HUES48 (cell line): ENCODE measurements at regions not wholly inside any gene's neighbourhood (a gene's known extent, or its start where the extent isn't known, plus 50 kb on each side); places are given as distances from the start of the nearest gene placed in this dataset.
"Not testable (repeated sequence)": the region's sequence is repeated elsewhere in the genome, so short reads cannot be mapped to it uniquely, and the experiment has no call there.

Source experiments
- H3K27ac ChIP-seq: one replicate; pipeline ENCODE4 v1.7.0; 2013; ENCODE audit warnings: low read depth, low read length, inconsistent platforms
- H3K27me3 ChIP-seq: 2 replicates; pipeline ENCODE4 v1.6.1; 2013; ENCODE audit warnings: mild to moderate bottlenecking, low read length; ENCODE audit not compliant: control insufficient read depth, insufficient read depth
- H3K36me3 ChIP-seq: 2 replicates; pipeline ENCODE4 v1.6.1; 2013; ENCODE audit warnings: low read length; ENCODE audit not compliant: control insufficient read depth, insufficient read depth
- H3K4me1 ChIP-seq: 2 replicates; pipeline ENCODE4 v1.6.1; 2013; ENCODE audit warnings: mild to moderate bottlenecking, low read length; ENCODE audit not compliant: control insufficient read depth, insufficient read depth
- H3K4me3 ChIP-seq: 2 replicates; pipeline ENCODE4 v1.5.1; 2013; ENCODE audit warnings: mild to moderate bottlenecking, low read depth, low read length
- H3K9ac ChIP-seq: 2 replicates; pipeline ENCODE4 v1.6.1; 2013; ENCODE audit warnings: mild to moderate bottlenecking, low read depth, low read length, moderate library complexity
- H3K9me3 ChIP-seq: 2 replicates; pipeline ENCODE4 v1.6.1; 2013; ENCODE audit warnings: low read length; ENCODE audit not compliant: control insufficient read depth, insufficient read depth

- H3K4me3 ChIP-seq: no peak overlapping the region
- H3K9ac ChIP-seq: no peak overlapping the region
- H3K27ac ChIP-seq: no peak overlapping the region
- no peaks in the 10 kb centered on the region for H3K27me3 ChIP-seq
- no peaks in the 10 kb centered on the region for H3K4me1 ChIP-seq
- peaks cover 46% of the 10 kb centered on the region for H3K9me3 ChIP-seq
- H3K36me3 ChIP-seq: no peaks in the 10 kb centered on the region
Measured at GRCh38 chr10:36789974-36790373, 335.4 kb upstream of the ANKRD30A start.

- peaks cover 34% of the 10 kb centered on the region for H3K9me3 ChIP-seq
- H3K4me3 ChIP-seq: no peak overlapping the region
- no peak overlapping the region for H3K9ac ChIP-seq
- H3K27ac ChIP-seq: no peak overlapping the region
- no peaks in the 10 kb centered on the region for H3K36me3 ChIP-seq
- no peaks in the 10 kb centered on the region for H3K4me1 ChIP-seq
- H3K27me3 ChIP-seq: no peaks in the 10 kb centered on the region
Measured at GRCh38 chr10:36788152-36788551, 337.2 kb upstream of the ANKRD30A start.

- Histone ChIP-seq H3K4me3 (no peak overlapping the region), H3K27me3 (no peaks in the 10 kb centered on the region), H3K27ac (no peak overlapping the region), H3K9me3 (peaks cover 20% of the 10 kb centered on the region; the same call in 1 of the 2 replicates), H3K4me1 (no peaks in the 10 kb centered on the region), H3K9ac (no peak overlapping the region), H3K36me3 (no peaks in the 10 kb centered on the region)
Measured at GRCh38 chr10:36783400-36783799, 342.0 kb upstream of the ANKRD30A start.

DNA sequence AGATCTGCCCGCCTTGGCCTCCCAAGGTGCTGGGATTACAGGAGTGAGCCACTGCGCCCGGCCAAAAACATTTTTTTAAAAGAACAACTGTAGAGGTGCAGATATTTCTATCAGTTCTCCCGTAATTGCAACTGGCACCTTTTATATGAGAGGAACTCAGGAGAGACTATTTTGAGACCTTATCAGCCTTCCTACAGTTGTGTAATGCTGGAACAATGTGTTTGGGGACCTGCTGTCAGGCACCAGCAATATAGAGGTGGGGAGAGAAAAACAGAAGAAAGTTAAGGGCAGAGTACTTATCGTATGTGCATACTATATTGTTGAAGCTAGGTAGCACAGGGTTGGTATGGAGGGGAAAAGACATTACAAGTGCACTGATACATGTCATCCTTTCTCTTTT is 343.8 kb upstream of the ANKRD30A start:
- no peak overlapping the region for H3K27ac ChIP-seq
- H3K4me1 ChIP-seq: no peaks in the 10 kb centered on the region
- H3K9ac ChIP-seq: no peak overlapping the region
- H3K4me3 ChIP-seq: no peak overlapping the region
- peaks cover 13% of the 10 kb centered on the region; the same call in 1 of the 2 replicates for H3K9me3 ChIP-seq
- H3K27me3 ChIP-seq: no peaks in the 10 kb centered on the region
- no peaks in the 10 kb centered on the region for H3K36me3 ChIP-seq

DNA sequence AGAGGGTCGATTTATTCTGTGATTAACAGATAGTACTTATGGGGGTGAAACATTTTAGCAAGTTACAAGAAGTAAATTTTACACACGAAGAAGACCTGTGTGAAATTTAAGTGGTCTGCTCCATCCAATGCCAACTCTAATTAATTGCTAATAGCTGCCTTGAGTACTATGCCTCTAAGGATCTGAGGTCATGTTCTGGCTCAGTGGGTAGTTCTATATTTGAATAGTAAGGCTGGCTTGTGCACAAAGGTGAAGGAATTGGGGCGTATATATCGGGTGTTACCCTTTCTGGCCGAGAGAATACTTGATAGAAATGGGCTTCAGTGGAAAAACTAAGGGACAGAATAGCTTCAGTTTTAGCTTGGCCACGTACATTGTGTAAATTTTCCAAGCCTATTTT is 345.2 kb upstream of the ANKRD30A start:
- H3K27ac ChIP-seq: no peak overlapping the region
- H3K36me3 ChIP-seq: no peaks in the 10 kb centered on the region
- no peaks in the 10 kb centered on the region for H3K27me3 ChIP-seq
- H3K4me1 ChIP-seq: no peaks in the 10 kb centered on the region
- peaks cover 10% of the 10 kb centered on the region; the same call in 1 of the 2 replicates for H3K9me3 ChIP-seq
- no peak overlapping the region for H3K9ac ChIP-seq
- no peak overlapping the region for H3K4me3 ChIP-seq

DNA sequence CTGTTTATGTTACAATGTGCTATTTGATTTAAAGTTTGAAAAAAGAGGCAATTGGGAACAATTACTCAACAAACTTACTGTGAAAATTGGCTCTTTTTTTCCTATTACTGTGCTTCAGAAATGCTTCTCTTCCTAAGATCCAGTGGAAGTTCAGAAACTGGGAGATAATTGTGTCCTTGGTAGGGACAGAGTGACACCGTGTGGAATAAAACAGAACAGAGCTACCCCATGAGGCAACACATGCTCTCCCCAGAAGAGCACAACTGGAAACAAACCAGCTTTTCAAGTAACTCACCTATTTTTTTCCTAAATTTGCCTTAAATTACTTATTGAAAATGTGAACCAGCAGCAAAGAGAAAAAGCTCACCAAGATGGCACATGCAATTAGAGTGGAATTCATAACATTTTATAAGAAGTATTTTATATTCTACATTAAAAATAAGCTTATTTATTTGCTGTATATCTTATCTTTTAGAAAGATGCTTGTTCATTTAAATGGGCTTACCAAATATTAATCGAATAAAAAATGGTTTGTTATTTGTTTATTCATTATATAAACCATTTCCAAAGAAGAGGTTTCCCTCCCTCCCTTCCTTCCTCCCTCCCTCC is 346.1 kb upstream of the ANKRD30A start:
- H3K4me1 ChIP-seq: no peaks in the 10 kb centered on the region
- H3K27ac ChIP-seq: no peak overlapping the region
- H3K27me3 ChIP-seq: no peaks in the 10 kb centered on the region
- peaks cover 8% of the 10 kb centered on the region; the same call in 1 of the 2 replicates for H3K9me3 ChIP-seq
- no peak overlapping the region for H3K4me3 ChIP-seq
- no peaks in the 10 kb centered on the region for H3K36me3 ChIP-seq
- H3K9ac ChIP-seq: no peak overlapping the region

DNA sequence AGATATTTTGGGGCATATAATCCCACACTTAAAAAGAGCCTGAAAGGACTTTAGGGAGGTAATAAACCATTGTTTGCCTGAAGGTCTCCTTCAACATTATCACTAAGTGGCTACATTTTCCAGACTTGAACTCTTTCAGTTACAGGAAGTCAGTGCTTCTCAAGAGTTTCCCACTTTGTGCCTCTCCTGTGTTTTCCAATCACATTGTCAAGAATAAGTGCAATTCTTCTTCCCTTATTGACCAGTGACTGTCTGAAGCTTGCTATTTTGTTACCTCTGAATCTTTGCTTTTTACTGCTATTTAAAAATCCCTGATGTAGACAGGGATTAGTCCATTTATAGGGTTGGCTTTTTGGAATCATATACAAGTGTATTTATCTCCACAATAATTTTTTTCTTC is 346.7 kb upstream of the ANKRD30A start:
- peaks cover 6% of the 10 kb centered on the region; the same call in 1 of the 2 replicates for H3K9me3 ChIP-seq
- H3K4me3 ChIP-seq: no peak overlapping the region
- no peak overlapping the region for H3K9ac ChIP-seq
- H3K36me3 ChIP-seq: no peaks in the 10 kb centered on the region
- no peaks in the 10 kb centered on the region for H3K4me1 ChIP-seq
- no peaks in the 10 kb centered on the region for H3K27me3 ChIP-seq
- no peak overlapping the region for H3K27ac ChIP-seq

GRCh38 chr10:36773652-36774051 is 351.7 kb upstream of the ANKRD30A start:
- Histone ChIP-seq H3K27ac (no peak overlapping the region), H3K27me3 (no peaks in the 10 kb centered on the region), H3K9ac (no peak overlapping the region), H3K4me1 (no peaks in the 10 kb centered on the region), H3K9me3 (no peaks in the 10 kb centered on the region), H3K36me3 (no peaks in the 10 kb centered on the region), H3K4me3 (no peak overlapping the region)

DNA sequence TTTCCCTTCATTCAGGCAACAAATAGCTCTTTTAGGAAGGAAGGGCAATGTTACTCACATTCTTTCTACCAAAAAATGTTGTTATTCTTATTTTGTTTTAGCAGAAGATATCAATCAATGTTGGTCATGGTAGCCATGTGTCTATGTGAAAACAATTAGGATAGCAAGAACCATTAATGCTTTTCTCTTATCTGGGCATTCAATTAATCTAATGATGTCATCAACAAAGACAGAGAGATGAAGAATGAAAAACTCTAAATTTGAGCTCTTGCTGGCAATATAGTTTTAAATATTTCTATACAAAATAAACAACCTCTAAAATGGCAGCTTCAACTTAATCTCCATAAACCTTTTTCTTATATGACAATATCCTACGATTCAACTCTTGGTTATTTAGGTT is 353.7 kb upstream of the ANKRD30A start:
- no peak overlapping the region for H3K27ac ChIP-seq
- no peak overlapping the region for H3K9ac ChIP-seq
- no peaks in the 10 kb centered on the region for H3K36me3 ChIP-seq
- H3K27me3 ChIP-seq: no peaks in the 10 kb centered on the region
- no peaks in the 10 kb centered on the region for H3K4me1 ChIP-seq
- no peak overlapping the region for H3K4me3 ChIP-seq
- H3K9me3 ChIP-seq: no peaks in the 10 kb centered on the region; the same call in 1 of the 2 replicates

DNA sequence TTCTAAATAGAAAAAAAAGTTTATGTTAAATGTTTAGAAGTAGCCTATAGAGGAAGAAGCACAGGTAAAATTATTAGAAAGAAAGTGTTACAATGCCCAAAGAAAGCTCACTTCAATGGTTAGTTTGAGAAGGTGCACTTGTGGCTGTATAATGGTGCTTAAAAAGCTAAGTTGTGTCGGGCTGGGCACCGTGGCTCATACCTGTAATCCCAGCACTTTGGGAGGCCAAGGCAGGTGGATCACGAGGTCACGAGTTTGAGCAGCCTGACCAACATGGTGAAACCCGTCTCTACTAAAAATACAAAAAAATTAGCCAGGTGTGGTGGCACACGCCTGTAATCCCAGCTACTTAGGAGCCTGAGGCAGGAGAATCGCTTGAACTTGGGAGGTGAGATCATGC is 355.7 kb upstream of the ANKRD30A start:
- H3K4me1 ChIP-seq, H3K9me3 ChIP-seq, H3K36me3 ChIP-seq, H3K27ac ChIP-seq, H3K4me3 ChIP-seq, H3K27me3 ChIP-seq, H3K9ac ChIP-seq: not testable (repeated sequence)

DNA sequence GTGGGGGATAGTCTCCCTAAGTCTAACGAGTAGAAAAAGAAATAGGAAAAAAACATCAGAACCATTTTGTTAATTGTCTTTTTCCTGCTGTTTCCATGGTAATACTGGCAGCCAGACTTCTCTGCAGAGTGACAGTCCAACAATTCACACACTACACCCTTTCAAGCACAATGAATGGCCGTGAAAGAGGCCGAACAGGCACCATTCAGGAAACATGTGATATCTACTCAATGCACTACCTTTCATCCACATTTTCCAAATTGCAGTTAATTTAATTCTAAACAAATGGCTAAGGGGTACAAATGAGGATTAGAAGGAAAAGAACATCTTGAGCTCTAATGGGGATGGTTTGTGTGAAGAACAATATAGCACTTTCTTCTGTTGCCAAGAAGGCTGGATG is 358.5 kb upstream of the ANKRD30A start:
- Histone ChIP-seq H3K27ac (no peak overlapping the region), H3K9ac (no peak overlapping the region), H3K4me3 (no peak overlapping the region), H3K9me3 (no peaks in the 10 kb centered on the region; the same call in 1 of the 2 replicates), H3K36me3 (no peaks in the 10 kb centered on the region), H3K4me1 (no peaks in the 10 kb centered on the region), H3K27me3 (no peaks in the 10 kb centered on the region)
